ES-I3 (cell line): ENCODE measurements at regions not wholly inside any gene's neighbourhood (a gene's known extent, or its start where the extent isn't known, plus 50 kb on each side); places are given as distances from the start of the nearest gene placed in this dataset.

Experiments
- H3K36me3 ChIP-seq: 2 replicates; pipeline ENCODE4 v1.6.1; 2013; ENCODE audit warnings: mild to moderate bottlenecking, low read length, control low read depth, moderate library complexity; ENCODE audit not compliant: insufficient read depth
- H3K4me1 ChIP-seq: 2 replicates; pipeline ENCODE4 v1.6.1; 2013; ENCODE audit warnings: mild to moderate bottlenecking, control low read depth, low read length; ENCODE audit not compliant: insufficient read depth
- H3K9ac ChIP-seq: 2 replicates; pipeline ENCODE4 v1.6.1; 2013; ENCODE audit warnings: low read depth, mild to moderate bottlenecking, low read length, moderate library complexity
- H3K9me3 ChIP-seq: 2 replicates; pipeline ENCODE4 v1.6.1; 2013; ENCODE audit warnings: mild to moderate bottlenecking, low read length, moderate library complexity; ENCODE audit not compliant: control insufficient read depth, insufficient read depth

GRCh38 chr16:50476486-50477255 is 71.5 kb upstream of the NKD1 start:
- Histone ChIP-seq H3K9me3 (no peaks in the 10 kb centered on the region), H3K36me3 (no peaks in the 10 kb centered on the region), H3K9ac (no peak overlapping the region), H3K4me1 (no peaks in the 10 kb centered on the region; the same call in 1 of the 2 replicates)

GRCh38 chr16:50475170-50475569 is 73.0 kb upstream of the NKD1 start:
- H3K9me3 ChIP-seq: no peaks in the 10 kb centered on the region
- no peak overlapping the region for H3K9ac ChIP-seq
- no peaks in the 10 kb centered on the region; the same call in 1 of the 2 replicates for H3K4me1 ChIP-seq
- no peaks in the 10 kb centered on the region for H3K36me3 ChIP-seq

- H3K36me3 ChIP-seq: no peaks in the 10 kb centered on the region
- H3K9ac ChIP-seq: no peak overlapping the region
- no peaks in the 10 kb centered on the region; the same call in 1 of the 2 replicates for H3K4me1 ChIP-seq
- H3K9me3 ChIP-seq: no peaks in the 10 kb centered on the region
Observed at GRCh38 chr16:50474138-50474537, 74.1 kb upstream of the NKD1 start.

- Histone ChIP-seq H3K36me3 (no peaks in the 10 kb centered on the region), H3K9me3 (no peaks in the 10 kb centered on the region), H3K9ac (no peak overlapping the region), H3K4me1 (no peaks in the 10 kb centered on the region; the same call in 1 of the 2 replicates)
Observed at GRCh38 chr16:50473356-50473945, 74.7 kb upstream of the NKD1 start.

GRCh38 chr16:50472472-50472871 is 75.7 kb upstream of the NKD1 start:
- peaks cover 3% of the 10 kb centered on the region for H3K4me1 ChIP-seq
- no peak overlapping the region for H3K9ac ChIP-seq
- no peaks in the 10 kb centered on the region for H3K9me3 ChIP-seq
- H3K36me3 ChIP-seq: no peaks in the 10 kb centered on the region

- H3K36me3 ChIP-seq: no peaks in the 10 kb centered on the region
- H3K9me3 ChIP-seq: no peaks in the 10 kb centered on the region
- peaks cover 5% of the 10 kb centered on the region for H3K4me1 ChIP-seq
- H3K9ac ChIP-seq: no peak overlapping the region
Observed at GRCh38 chr16:50470687-50471086, 77.5 kb upstream of the NKD1 start.

GRCh38 chr16:50469744-50470321 is 78.4 kb upstream of the NKD1 start:
- Histone ChIP-seq H3K36me3 (no peaks in the 10 kb centered on the region), H3K4me1 (peaks cover 5% of the 10 kb centered on the region), H3K9ac (no peak overlapping the region), H3K9me3 (no peaks in the 10 kb centered on the region)

GRCh38 chr16:50469121-50469743 is 79.0 kb upstream of the NKD1 start:
- H3K9me3 ChIP-seq: no peaks in the 10 kb centered on the region
- H3K36me3 ChIP-seq: no peaks in the 10 kb centered on the region
- H3K4me1 ChIP-seq: peaks cover 5% of the 10 kb centered on the region
- H3K9ac ChIP-seq: no peak overlapping the region

GRCh38 chr16:50468749-50469078 is 79.5 kb upstream of the NKD1 start:
- Histone ChIP-seq H3K9ac (no peak overlapping the region; the same call in 1 of the 2 replicates), H3K36me3 (no peaks in the 10 kb centered on the region), H3K4me1 (peaks cover 7% of the 10 kb centered on the region), H3K9me3 (no peaks in the 10 kb centered on the region)

GRCh38 chr16:50467943-50468748 is 80.0 kb upstream of the NKD1 start:
- H3K9me3 ChIP-seq: no peaks in the 10 kb centered on the region
- H3K4me1 ChIP-seq: peaks cover 8% of the 10 kb centered on the region
- H3K9ac ChIP-seq: peak overlapping the region; percentile 41; the same call in 1 of the 2 replicates
- H3K36me3 ChIP-seq: no peaks in the 10 kb centered on the region

- Histone ChIP-seq H3K36me3 (no peaks in the 10 kb centered on the region), H3K9ac (peak overlapping the region; percentile 36; the same call in 1 of the 2 replicates), H3K4me1 (peaks cover 12% of the 10 kb centered on the region), H3K9me3 (no peaks in the 10 kb centered on the region)
Observed at GRCh38 chr16:50467559-50467942, 80.6 kb upstream of the NKD1 start.

GRCh38 chr16:50466170-50466569 is 82.0 kb upstream of the NKD1 start:
- Histone ChIP-seq H3K4me1 (peaks cover 13% of the 10 kb centered on the region), H3K9me3 (no peaks in the 10 kb centered on the region), H3K36me3 (no peaks in the 10 kb centered on the region), H3K9ac (no peak overlapping the region)

- Histone ChIP-seq H3K4me1 (peaks cover 13% of the 10 kb centered on the region), H3K9me3 (no peaks in the 10 kb centered on the region), H3K9ac (no peak overlapping the region), H3K36me3 (no peaks in the 10 kb centered on the region)
Observed at GRCh38 chr16:50464325-50465290, 83.6 kb upstream of the NKD1 start.
